ENCODE measurements at regions not wholly inside any gene's neighbourhood (a gene's known extent, or its start where the extent isn't known, plus 50 kb on each side); places are given as distances from the start of the nearest gene placed in this dataset.

DNA sequence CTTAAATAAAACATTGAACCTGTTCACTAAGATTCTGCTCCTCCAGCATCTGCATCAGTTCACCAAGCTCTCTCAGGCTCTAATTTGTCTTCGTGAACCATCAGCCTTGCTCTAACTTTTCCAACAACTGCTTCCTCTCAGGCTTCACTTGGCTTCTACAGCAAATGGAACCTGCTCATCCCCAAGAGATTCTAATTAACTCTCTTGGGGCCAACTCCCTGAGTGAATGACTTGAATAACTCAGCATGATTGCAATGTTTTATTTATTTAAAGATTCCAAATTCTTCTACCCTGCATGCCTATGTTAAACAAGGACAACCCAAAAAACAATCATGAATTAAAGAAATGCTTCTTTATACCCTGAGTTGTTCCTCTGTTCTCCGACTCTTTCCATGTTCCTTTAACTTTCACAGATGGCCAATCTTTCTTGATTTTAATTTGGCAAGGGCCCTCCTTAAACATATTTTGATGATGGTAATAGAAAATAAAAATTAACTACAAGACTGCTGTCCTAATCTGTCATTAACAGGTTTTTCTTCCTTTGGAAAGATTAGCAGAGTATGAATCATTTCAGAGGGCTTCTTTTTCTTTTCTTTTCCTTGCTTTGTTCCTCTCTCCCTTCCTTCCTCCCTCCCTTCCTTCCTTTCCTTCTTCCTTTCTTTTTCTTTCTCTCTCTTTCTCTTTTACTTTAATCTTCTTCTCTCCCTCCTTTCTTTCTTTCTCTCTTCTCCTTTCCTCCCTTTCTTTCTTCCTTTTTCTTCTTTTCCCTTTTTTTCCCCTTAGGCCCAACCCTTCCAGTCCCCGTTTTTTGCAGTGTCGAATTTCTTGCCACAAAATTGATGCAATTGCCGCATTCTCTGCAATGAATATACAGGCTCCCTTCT is 195.0 kb upstream of the RHOBTB1 start:
- DNase-seq: no peak

DNA sequence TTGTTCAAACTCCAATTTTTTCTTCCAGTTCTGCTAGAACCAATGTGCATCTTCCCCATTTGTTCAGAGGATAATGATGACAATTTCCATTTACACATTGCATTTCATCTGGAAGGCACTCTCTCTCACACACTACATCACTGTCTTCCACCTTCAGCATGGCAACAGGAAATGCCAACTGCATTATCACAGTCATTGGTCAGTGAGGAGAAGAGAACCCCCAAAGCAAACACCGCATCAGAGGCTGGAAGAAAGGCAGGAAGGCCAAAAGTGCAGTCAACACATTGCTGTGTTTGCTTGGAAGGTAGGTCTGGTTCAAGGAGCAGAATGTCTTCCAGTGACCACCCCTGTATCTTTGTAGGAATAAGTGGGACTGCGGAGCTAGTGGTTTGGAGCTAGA is 192.2 kb upstream of the RHOBTB1 start:
- no peak for DNase-seq

DNA sequence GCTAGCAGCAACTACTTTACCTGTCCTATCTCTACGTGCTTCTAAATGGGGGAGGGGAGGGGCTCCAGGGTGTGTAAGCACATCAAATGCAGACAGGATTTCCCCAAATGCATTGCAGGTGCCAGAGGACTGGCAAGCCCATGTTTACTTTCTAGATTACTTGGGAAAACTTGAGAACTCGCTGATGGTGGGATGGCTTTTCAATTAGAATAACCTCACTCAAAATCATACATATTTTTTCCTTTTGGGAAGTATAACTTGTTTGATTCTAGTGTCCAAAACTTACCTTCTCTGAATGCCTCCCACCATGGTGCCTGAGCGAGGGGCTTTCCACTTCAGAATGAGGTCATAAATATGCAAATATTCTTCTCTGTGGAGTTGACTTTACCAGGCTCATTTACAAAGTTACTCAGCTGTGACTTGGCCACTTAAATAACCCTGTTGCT is 191.3 kb upstream of the RHOBTB1 start:
- DNase-seq: no peak

DNA sequence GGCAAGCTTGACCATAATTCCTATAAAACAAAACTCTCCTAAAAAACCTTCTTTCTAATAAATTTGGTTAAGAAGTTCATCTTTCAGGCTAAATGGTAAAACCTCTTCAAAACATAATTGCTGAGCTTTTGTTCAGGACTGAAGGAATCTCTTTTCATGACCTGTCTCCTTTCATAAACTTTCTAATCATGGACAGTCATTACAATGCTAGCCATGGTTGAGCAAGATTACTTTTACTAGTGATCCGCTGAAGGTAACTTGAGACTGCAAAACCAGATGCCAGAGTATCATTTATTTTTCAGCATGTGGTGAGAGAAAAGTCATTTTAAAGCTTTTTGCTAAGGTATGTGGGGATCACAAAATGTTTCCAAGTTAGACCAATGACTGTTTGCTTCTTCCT is 186.4 kb upstream of the RHOBTB1 start:
- DNase-seq: no peak

DNA sequence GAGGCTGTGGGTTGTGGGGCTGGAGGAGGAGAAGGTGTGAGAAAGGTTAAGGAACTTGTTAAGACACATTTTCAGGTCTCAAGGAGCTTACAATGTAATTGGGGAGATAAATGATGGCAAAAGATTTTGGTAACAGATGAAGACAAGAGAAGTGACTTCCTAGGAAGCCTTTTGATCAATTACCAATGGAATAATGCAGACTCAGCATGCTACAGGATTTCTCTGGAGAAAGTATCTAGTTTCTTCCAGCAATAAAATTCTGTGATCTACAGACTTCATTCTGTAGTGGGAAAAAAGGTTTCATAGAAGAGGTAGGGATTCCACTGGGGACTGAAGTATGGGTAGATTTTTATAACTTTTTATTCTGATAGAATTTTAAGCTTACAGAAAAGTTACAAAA is 184.2 kb upstream of the RHOBTB1 start:
- DNase-seq: no peak

DNA sequence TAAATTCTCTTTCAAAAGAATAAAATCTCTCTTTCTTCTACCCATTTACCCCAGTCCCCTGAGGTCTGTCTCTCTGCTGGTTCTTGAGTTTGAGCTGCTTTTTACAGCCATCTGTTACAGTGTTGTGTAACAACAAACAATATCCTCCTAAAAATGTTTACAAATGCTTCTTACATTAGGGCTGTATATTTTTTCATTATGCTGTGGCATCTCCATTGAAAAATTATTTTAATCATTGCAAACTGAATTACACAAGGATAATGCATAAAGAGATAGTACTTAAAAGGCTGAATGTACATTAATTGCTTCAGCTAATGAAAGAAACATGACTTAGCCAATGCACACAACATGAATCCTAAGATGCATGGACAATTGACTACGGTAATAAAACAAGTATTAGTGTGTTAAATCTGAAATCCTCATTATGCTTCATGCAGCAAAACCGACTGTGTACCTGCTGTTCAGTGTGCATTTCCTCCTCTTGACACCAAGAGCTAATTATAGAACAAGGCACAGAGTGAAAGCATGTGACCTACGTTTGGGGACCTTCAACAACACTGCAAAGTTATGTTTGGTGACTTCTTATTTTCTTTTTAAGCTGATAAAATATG is 181.7 kb upstream of the RHOBTB1 start:
- DNase-seq: no peak

DNA sequence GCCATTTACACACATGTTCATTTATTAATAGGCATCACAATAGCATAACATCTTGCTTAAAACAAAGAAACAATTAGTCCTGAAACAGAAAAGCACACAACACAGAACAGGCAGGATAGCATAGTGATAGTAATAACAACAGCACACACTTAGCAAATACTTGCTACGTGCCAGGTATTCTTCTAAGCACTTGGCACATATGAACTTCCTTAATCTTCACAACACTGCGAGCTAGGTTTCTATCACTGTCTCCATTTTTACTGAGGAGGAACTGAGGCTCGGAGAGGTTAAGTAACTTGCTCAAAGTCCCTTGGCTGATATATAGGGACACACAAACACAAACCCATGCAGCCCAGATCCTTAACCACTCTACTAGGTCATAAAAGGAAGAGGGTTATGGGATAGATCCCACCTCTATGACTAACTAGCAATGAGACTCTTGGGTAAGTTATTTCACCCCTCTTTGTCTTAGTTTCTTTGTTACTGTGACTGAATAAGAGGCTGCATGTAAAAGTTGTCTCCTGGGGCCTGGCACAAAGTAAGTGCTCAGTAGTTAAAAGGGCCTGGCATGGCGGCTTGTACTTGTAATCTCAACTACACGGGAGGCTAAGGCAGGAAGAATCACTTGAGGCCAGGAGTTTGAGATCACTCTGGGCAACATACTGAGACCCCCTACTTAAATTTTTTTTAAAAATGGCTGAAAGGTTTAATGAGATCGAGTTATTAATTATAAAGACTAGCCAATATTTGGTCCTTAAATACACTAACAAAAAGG is 181.0 kb upstream of the RHOBTB1 start:
- no peak for DNase-seq

DNA sequence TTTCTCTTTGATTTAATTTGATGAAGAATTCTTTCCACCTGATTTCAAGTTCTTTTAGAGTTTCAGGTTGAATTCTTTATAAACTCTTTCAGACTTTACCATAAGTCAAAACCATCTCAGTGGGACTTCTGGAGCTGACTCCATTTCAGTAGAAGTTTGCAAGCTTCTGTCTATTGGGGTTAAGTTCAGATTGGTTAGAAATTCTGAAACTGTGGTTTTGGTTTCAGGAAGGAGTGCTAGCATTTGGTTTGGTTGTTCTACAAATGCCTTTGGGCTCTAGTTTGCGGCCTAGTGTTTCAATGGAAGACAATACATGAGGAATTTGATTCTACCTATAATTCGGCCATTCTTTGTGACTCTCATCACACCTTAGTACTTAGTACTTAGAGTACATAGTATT is 176.8 kb upstream of the RHOBTB1 start:
- DNase-seq: no peak

DNA sequence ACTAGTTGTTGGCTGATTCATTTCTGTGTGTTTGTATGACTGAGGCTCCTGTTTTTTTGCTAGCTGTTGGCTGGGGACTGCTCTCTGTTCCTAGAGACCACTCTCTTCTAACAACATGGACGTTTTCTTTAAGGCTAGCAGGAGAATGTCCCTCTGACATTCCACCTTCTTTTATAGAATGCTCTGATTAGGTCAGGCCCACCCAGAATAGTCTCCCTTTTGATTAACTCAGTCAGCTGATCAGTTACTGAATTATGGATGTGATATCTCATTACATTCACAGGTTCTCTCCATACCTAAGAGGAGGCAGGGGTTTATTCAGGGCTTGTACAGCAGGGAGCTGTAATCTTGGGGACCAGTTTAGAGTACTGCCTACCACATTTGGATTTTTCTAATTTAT is 175.6 kb upstream of the RHOBTB1 start:
- no peak for DNase-seq

DNA sequence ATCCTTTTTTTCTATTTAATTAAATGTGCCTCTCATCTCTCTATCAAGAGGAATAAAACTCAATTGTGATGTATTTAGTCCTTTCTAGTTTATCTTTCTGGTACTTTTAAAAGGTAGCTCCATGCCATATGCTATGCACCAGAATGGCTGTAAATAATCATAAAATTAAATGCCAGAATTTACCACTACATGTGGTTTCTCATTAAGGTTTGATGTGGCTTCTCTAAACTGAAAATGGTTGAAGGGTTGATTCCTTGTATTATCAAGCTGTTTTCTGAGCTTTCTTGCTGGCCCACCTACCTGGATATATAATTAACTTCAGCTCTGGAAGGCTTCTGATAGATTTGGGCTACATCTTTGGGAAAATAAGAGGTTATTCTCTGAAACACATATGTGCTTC is 171.9 kb upstream of the RHOBTB1 start:
- no peak for DNase-seq

DNA sequence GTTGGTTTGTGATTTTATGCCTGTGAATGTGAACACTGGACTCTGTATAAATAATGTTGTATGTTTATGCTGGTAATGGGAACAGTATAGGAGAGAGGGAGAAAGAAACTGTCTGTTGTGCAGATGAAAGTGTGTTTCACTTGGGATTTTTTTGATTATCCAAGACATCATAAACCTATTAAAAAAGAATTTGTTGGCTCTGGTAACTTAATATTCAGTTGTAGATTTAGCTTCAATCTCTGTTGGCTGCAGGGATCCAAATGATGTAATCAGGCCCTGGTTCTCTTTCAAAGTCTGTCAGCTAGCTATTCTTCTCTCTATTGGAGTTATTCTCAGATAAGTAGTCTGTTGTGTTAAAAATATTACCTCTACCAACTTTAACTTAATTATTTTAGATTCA is 168.8 kb upstream of the RHOBTB1 start:
- no peak for DNase-seq

DNA sequence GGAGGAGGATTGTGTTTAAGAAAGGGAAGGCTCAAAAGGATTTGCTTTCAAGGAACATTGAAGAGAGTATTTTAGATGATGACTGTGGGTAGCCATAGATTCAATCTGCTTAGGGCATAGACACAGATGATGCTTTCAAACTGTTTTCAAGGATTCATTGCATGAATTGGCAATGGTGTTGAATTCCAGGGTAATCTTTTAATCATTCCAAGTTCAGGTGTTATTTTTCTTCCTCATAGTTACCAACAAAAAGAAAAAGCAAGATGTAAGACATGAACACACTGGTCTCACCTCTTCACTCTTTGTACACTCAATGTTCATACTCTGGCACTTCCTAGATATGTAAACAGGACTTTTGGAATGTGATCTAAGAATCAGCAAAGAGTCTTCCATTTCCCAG is 167.0 kb upstream of the RHOBTB1 start:
- no peak for DNase-seq

DNA sequence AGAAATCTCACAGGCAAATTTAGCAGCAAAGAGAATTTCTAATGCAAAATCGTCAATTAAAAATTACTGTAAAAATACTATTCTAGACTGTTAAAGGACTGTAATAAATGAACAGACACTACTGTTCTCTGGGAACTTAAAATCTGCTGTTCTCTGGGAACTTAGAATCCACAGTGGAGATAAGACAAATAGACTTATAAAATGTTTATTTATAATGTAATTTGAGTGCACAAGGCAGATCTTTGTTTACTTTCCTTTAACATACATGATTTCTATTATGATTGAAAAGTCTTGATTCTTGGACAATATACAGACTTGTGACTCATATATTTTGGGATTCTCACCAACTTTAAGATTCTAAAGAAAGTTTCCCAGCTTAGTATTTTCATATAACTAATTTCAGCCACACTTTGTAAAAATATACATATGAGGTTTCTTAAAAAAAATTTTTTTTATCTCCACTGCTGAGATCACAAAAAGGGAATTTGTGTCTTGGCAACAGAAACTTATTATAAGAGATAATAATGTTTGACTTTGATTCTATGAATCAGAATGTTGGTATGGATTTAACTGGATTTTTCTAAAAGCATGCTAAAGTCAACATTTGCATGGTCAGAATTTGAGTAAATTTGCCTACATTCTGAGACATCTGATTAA is 166.3 kb upstream of the RHOBTB1 start:
- DNase-seq: no peak

DNA sequence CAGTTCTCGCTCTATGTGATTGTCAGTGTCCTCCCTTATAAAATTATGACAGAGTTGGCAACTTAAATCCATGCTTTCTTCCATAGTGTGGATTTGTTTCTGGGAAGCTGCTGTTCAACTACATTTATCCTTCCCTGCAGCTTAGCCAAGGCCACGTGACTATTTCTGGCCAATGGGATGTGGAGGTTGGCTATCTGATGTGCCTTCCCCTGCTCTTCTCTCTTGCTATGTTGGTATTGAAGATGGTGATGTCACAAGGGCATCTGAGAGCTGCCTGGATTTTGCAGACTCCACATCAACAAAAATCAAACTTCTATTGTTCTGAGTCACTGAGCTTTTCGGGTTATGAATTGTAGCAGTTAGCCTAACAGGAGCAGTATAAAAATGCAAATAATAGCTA is 164.9 kb upstream of the RHOBTB1 start:
- DNase-seq: no peak

DNA sequence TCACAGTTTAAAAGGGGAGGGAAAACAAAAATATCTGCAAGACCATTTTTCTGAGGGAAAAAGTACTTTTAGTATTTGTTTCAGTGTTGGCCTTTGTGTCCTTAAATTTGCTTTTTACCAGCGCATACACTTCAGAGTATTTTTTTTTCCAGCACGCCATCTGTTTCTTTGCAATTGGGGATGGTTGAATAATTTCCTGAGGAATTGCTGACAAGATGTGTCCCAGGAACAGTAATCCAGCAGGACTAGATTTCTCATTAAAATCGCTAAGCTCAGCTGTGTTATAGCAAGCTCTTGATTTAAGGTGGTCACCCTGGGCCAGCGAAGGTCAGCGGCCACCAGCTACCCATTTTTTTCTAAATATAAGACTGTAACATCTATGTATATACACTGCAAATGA is 156.9 kb upstream of the RHOBTB1 start:
- no peak for DNase-seq

DNA sequence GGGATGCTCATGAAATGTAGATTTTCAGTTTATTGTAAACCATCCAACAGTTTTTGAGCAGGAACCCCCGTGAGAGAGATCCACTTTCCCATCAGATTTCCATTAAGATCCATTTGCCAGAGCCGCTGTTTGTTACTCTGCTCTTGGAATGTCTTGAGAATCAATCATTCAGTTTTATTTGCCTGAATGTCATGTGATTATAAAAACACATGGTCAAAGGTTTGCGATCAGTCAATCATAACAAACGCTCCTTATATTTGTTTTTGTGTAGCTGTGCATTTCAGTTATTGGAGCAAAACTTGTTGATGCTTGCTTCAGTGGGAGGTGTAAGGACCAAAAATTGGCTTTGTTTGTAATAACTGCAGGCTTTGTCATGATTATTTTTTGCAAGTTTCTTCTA is 155.8 kb upstream of the RHOBTB1 start:
- DNase-seq: no peak

DNA sequence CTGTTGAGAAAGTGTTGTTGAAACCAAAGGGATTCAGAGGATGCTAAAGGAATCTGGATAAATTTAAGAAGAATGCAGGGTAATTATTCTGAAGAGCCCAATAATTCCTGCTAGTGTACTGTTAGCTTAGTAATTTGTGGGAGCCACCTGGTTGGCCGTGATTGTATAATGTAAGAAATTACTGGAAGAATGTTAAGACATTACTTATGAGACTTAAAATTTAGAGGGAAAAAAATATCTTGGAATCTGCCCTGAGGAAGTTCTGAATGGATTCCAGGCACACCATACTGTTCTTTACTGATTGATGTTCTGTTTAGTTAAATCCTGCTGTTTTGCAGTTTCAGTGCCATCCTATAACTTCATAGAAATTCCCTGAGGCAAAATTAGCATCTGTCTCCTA is 155.0 kb upstream of the RHOBTB1 start:
- no peak for DNase-seq

DNA sequence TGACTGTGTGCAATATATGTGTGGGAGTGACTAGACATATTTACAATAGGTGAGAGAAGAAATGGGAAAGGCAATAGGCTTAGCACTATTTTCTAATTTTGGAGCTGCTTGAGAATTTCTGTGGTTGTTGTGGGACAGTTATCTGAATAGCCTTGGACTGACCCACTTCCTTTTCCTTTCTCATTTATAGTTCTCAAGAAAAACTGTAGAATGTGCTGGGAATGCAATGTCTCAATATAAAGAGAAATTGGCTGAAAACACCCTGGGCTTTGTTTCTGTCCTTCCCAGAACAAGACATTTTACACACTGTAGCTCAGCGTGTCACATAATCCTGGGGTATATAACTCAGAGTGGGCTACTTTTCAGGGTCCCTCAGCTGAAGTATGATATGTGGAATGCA is 153.0 kb upstream of the RHOBTB1 start:
- no peak for DNase-seq

DNA sequence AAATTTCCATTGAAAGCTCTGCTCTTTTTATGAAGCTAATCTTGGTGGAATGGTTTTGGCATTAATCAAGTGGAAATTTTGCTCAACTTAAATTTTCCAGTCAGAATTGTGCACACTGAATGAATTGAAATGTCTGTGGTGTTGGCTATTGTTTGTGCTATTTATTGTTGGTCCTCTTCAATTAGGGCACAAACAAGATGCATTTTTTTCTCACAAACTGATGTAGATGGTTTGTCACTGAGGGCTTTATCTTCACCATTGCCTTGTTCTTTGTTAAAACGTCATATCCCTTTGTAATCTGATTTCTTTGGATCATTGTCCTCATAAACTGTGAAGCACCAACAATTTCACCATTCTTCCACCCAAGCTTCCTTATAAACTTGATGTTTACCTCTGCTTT is 152.1 kb upstream of the RHOBTB1 start:
- no peak for DNase-seq

DNA sequence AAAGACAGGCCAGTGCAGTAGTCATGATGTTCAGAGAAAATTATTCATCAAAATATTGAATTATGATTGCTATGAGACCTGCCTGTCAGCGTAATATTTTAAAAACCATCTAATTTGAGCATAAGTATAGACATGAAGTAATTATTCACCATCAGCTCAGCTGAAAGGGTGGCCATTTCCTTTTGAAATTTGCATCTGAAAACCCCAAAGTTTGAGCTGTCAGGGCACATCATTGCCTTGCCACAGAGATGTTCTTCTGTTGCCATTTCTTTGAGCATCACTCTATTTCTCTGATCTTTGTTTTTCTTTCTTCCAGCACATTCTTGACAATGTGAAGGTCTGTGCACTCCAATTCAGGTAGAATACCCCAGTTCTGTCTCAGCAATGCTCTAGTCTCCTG is 147.5 kb upstream of the RHOBTB1 start:
- DNase-seq: no peak

DNA sequence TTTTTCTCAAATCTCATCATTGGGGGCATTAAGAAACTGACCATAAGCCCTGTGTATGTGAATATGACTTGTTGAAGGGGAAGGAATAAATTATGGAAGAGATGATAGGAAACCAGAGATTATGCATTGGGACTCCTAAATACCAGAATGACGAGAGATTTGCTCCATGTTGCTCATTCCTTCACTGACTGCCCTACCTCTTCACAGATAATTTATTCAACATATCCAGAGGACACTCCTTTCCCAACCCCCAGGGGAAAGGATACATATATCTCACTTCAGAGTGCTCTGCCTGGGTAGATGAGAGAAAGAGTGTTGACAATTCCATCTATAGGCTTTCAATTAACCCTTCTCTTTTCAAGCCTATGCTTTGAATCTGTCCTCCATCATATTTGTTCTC is 145.3 kb upstream of the RHOBTB1 start:
- no peak for DNase-seq

DNA sequence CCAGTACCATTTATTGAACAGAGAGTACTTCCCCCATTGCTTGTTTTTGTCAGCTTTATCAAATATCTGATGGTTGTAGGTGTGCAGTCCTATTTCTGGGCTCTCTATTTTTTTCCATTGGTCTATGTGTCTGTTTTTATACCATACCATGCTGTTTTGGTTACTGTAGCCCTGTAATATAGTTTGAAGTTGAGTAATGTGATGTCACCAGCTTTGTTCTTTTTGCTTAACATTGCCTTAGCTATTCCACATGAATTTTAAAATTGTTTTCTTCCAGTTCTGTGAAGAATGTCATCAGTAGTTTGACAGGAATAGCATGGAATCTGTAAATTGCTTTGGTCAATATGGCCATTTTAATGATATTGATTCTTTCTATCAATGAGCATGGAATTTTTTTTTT is 140.5 kb upstream of the RHOBTB1 start:
- DNase-seq: no peak

DNA sequence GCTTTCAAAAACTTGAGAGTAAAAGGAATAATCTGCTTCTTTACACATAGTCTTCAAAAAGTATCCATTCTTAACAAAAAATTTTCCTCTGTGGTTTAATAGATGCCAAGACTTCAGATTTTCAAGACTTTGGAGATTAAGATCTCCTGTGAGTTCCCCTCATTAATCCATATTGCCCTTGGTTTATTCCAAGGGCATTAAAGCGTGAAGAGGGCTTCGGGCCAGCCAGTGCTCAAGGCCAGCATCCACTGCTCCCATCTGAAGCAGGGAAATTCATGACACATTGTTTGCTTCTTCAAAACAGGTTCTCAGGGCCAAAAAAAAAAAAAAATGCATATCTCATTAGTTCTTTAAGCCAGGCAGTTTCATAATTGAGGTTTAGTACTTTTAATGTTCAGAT is 137.3 kb upstream of the RHOBTB1 start:
- no peak for DNase-seq

Measured in stimulated activated CD4-positive, alpha-beta T cell treated with anti-CD3 and anti-CD28 coated beads, Interleukin-15, amount 100 ng/mL, for 24 hours (primary cell).